ENCODE measurements at regions not wholly inside any gene's neighbourhood (a gene's known extent, or its start where the extent isn't known, plus 50 kb on each side); places are given as distances from the start of the nearest gene placed in this dataset.
"Not testable (repeated sequence)": the region's sequence is repeated elsewhere in the genome, so short reads cannot be mapped to it uniquely, and the experiment has no call there.

DNA sequence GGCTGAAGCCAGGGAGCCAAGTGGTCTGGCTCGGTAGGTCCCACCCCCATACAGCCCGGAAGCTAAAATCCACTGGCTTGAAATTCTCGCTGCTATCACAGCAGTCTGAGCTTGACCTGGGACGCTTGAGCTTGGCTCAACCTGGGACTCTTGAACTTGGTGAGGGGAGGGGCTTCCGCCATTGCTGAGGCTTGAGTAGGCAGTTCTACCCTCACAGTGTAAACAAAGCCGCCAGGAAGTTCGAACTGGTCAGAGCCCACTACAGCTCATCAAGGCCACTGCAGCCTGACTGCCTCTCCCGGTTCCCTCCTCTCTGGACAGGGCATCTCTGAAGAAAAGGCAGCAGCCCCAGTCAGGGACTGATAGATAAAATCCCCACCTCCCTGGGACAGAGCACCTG, 1337.7 kb downstream of the HACE1 start:
- Histone ChIP-seq H3K27ac (ENCODE audit: low read depth in 1 of 2, low read length in 1 of 2) (no peak overlapping the region), H3K27me3 (ENCODE audit: control insufficient read depth in 2 of 2, insufficient read depth in 1 of 2, low read length in 1 of 2) (no peaks in the 10 kb centered on the region), H3K4me3 (ENCODE audit: low read length in 2 of 2) (no peak overlapping the region), H3K9me3 (ENCODE audit: control insufficient read depth in 2 of 2, insufficient read depth in 1 of 2, low read length in 1 of 2) (peaks cover 0 to 13% of the 10 kb centered on the region in 2 donors), H3K36me3 (ENCODE audit: control insufficient read depth in 2 of 2, insufficient read depth in 2 of 2, low read length in 1 of 2) (no peaks in the 10 kb centered on the region), H3K4me1 (ENCODE audit: control insufficient read depth in 2 of 2, insufficient read depth in 2 of 2, low read length in 2 of 2) (no peaks in the 10 kb centered on the region)
- DNase-seq (ENCODE audit: low read depth in 6 of 9, low spot score in 9 of 9), result no peak
- 91% methylated on average over 8 of the region's 8 CpGs for WGBS

GRCh38 chr6:103516336-103516735, 1343.4 kb downstream of the HACE1 start:
- no peak overlapping the region for H3K27ac ChIP-seq (ENCODE audit: low read depth in 1 of 2, low read length in 1 of 2)
- no peak for DNase-seq (ENCODE audit: low read depth in 6 of 9, low spot score in 9 of 9)
- 71% methylated on average over 3 of the region's 3 CpGs for WGBS

DNA sequence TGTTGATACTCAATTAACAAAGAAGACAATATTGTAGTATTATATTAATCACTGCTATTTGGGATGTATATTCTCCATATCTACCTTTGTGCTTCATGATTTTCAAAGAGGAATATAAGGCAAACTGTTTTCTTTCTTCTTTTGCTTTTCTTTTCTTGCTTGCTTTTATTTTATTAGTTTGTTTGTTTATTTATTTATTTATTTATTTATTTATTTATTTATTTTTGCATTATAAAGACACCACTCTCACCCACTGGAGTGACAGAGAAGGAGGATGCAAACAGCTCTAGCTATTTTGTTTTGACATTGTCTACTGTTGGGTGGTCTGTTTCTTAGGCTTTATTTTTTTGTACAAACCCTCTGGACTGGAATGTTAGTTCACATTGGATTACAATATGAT, 1352.7 kb downstream of the HACE1 start:
- no peaks in the 10 kb centered on the region for H3K9me3 ChIP-seq (ENCODE audit: control insufficient read depth in 2 of 2, insufficient read depth in 1 of 2, low read length in 1 of 2)
- no peak overlapping the region for H3K4me3 ChIP-seq (ENCODE audit: low read length in 2 of 2)
- H3K27ac ChIP-seq (ENCODE audit: low read depth in 1 of 2, low read length in 1 of 2), result no peak overlapping the region
- H3K27me3 ChIP-seq (ENCODE audit: control insufficient read depth in 2 of 2, insufficient read depth in 1 of 2, low read length in 1 of 2), result no peaks in the 10 kb centered on the region
- H3K4me1 ChIP-seq (ENCODE audit: control insufficient read depth in 2 of 2, insufficient read depth in 2 of 2, low read length in 2 of 2), result no peaks in the 10 kb centered on the region
- no peak for DNase-seq (ENCODE audit: low read depth in 6 of 9, low spot score in 9 of 9)
- no peaks in the 10 kb centered on the region for H3K36me3 ChIP-seq (ENCODE audit: control insufficient read depth in 2 of 2, insufficient read depth in 2 of 2, low read length in 1 of 2)

More at GRCh38 chr6:103516336-103516735, 1343.4 kb downstream of the HACE1 start:
- Histone ChIP-seq H3K4me3 (ENCODE audit: low read length in 2 of 2) (no peak overlapping the region), H3K27me3 (ENCODE audit: control insufficient read depth in 2 of 2, insufficient read depth in 1 of 2, low read length in 1 of 2) (no peaks in the 10 kb centered on the region), H3K4me1 (ENCODE audit: control insufficient read depth in 2 of 2, insufficient read depth in 2 of 2, low read length in 2 of 2) (no peaks in the 10 kb centered on the region), H3K9me3 (ENCODE audit: control insufficient read depth in 2 of 2, insufficient read depth in 1 of 2, low read length in 1 of 2) (peaks cover 0 to under 1% of the 10 kb centered on the region in 2 donors), H3K36me3 (ENCODE audit: control insufficient read depth in 2 of 2, insufficient read depth in 2 of 2, low read length in 1 of 2) (no peaks in the 10 kb centered on the region)

- Histone ChIP-seq H3K4me1 (ENCODE audit: control insufficient read depth in 2 of 2, insufficient read depth in 2 of 2, low read length in 2 of 2) (no peaks in the 10 kb centered on the region), H3K9me3 (ENCODE audit: control insufficient read depth in 2 of 2, insufficient read depth in 1 of 2, low read length in 1 of 2) (no peaks in the 10 kb centered on the region), H3K36me3 (ENCODE audit: control insufficient read depth in 2 of 2, insufficient read depth in 2 of 2, low read length in 1 of 2) (no peaks in the 10 kb centered on the region), H3K27ac (ENCODE audit: low read depth in 1 of 2, low read length in 1 of 2) (no peak overlapping the region), H3K27me3 (ENCODE audit: control insufficient read depth in 2 of 2, insufficient read depth in 1 of 2, low read length in 1 of 2) (no peaks in the 10 kb centered on the region), H3K4me3 (ENCODE audit: low read length in 2 of 2) (no peak overlapping the region)
- DNase-seq (ENCODE audit: low read depth in 6 of 9, low spot score in 9 of 9), result no peak
- WGBS, result 88% methylated on average over 2 of the region's 2 CpGs
Observed at GRCh38 chr6:103505155-103505518, 1354.6 kb downstream of the HACE1 start.

- Histone ChIP-seq H3K4me3 (ENCODE audit: low read length in 2 of 2) (no peak overlapping the region), H3K27me3 (ENCODE audit: control insufficient read depth in 2 of 2, insufficient read depth in 1 of 2, low read length in 1 of 2) (no peaks in the 10 kb centered on the region), H3K36me3 (ENCODE audit: control insufficient read depth in 2 of 2, insufficient read depth in 2 of 2, low read length in 1 of 2) (no peaks in the 10 kb centered on the region), H3K4me1 (ENCODE audit: control insufficient read depth in 2 of 2, insufficient read depth in 2 of 2, low read length in 2 of 2) (no peaks in the 10 kb centered on the region), H3K27ac (ENCODE audit: low read depth in 1 of 2, low read length in 1 of 2) (no peak overlapping the region), H3K9me3 (ENCODE audit: control insufficient read depth in 2 of 2, insufficient read depth in 1 of 2, low read length in 1 of 2) (no peaks in the 10 kb centered on the region)
- no peak for DNase-seq (ENCODE audit: low read depth in 6 of 9, low spot score in 9 of 9)
- WGBS, result 78% methylated on average over 1 of the region's 1 CpG
Observed at GRCh38 chr6:103504501-103505154, 1355.1 kb downstream of the HACE1 start.

- not testable (repeated sequence) for H3K36me3 ChIP-seq (ENCODE audit: control insufficient read depth in 2 of 2, insufficient read depth in 2 of 2, low read length in 1 of 2); H3K9me3 ChIP-seq (ENCODE audit: control insufficient read depth in 2 of 2, insufficient read depth in 1 of 2, low read length in 1 of 2); H3K27me3 ChIP-seq (ENCODE audit: control insufficient read depth in 2 of 2, insufficient read depth in 1 of 2, low read length in 1 of 2); H3K4me3 ChIP-seq (ENCODE audit: low read length in 2 of 2); DNase-seq (ENCODE audit: low read depth in 6 of 9, low spot score in 9 of 9); H3K27ac ChIP-seq (ENCODE audit: low read depth in 1 of 2, low read length in 1 of 2); H3K4me1 ChIP-seq (ENCODE audit: control insufficient read depth in 2 of 2, insufficient read depth in 2 of 2, low read length in 2 of 2)
- 97% methylated on average over 11 of the region's 11 CpGs for WGBS
Observed at GRCh38 chr6:103496588-103496987, 1363.1 kb downstream of the HACE1 start.

- no peak for DNase-seq (ENCODE audit: low read depth in 6 of 9, low spot score in 9 of 9)
- H3K9me3 ChIP-seq (ENCODE audit: control insufficient read depth in 2 of 2, insufficient read depth in 1 of 2, low read length in 1 of 2), result peaks cover 0 to 6% of the 10 kb centered on the region in 2 donors
- H3K4me1 ChIP-seq (ENCODE audit: control insufficient read depth in 2 of 2, insufficient read depth in 2 of 2, low read length in 2 of 2), result no peaks in the 10 kb centered on the region
- no peaks in the 10 kb centered on the region for H3K36me3 ChIP-seq (ENCODE audit: control insufficient read depth in 2 of 2, insufficient read depth in 2 of 2, low read length in 1 of 2)
- 73% methylated on average over 3 of the region's 3 CpGs for WGBS
- H3K27me3 ChIP-seq (ENCODE audit: control insufficient read depth in 2 of 2, insufficient read depth in 1 of 2, low read length in 1 of 2), result no peaks in the 10 kb centered on the region
- H3K4me3 ChIP-seq (ENCODE audit: low read length in 2 of 2), result no peak overlapping the region
- H3K27ac ChIP-seq (ENCODE audit: low read depth in 1 of 2, low read length in 1 of 2), result no peak overlapping the region
Observed at GRCh38 chr6:103456652-103457051, 1403.1 kb downstream of the HACE1 start.

- H3K27ac ChIP-seq (ENCODE audit: low read depth in 1 of 2, low read length in 1 of 2), result no peak overlapping the region
- no peaks in the 10 kb centered on the region for H3K36me3 ChIP-seq (ENCODE audit: control insufficient read depth in 2 of 2, insufficient read depth in 2 of 2, low read length in 1 of 2)
- H3K4me3 ChIP-seq (ENCODE audit: low read length in 2 of 2), result no peak overlapping the region
- WGBS, result 98% methylated on average over 1 of the region's 1 CpG
- H3K9me3 ChIP-seq (ENCODE audit: control insufficient read depth in 2 of 2, insufficient read depth in 1 of 2, low read length in 1 of 2), result peaks cover 0 to 6% of the 10 kb centered on the region in 2 donors
- DNase-seq (ENCODE audit: low read depth in 6 of 9, low spot score in 9 of 9), result no peak
- no peaks in the 10 kb centered on the region for H3K27me3 ChIP-seq (ENCODE audit: control insufficient read depth in 2 of 2, insufficient read depth in 1 of 2, low read length in 1 of 2)
- no peaks in the 10 kb centered on the region for H3K4me1 ChIP-seq (ENCODE audit: control insufficient read depth in 2 of 2, insufficient read depth in 2 of 2, low read length in 2 of 2)
Observed at GRCh38 chr6:103455275-103455674, 1404.4 kb downstream of the HACE1 start.

- H3K4me3 ChIP-seq (ENCODE audit: low read length in 2 of 2), result no peak overlapping the region
- H3K9me3 ChIP-seq (ENCODE audit: control insufficient read depth in 2 of 2, insufficient read depth in 1 of 2, low read length in 1 of 2), result no peaks in the 10 kb centered on the region
- H3K4me1 ChIP-seq (ENCODE audit: control insufficient read depth in 2 of 2, insufficient read depth in 2 of 2, low read length in 2 of 2), result no peaks in the 10 kb centered on the region
- no peak overlapping the region for H3K27ac ChIP-seq (ENCODE audit: low read depth in 1 of 2, low read length in 1 of 2)
- no peaks in the 10 kb centered on the region for H3K27me3 ChIP-seq (ENCODE audit: control insufficient read depth in 2 of 2, insufficient read depth in 1 of 2, low read length in 1 of 2)
- no peaks in the 10 kb centered on the region for H3K36me3 ChIP-seq (ENCODE audit: control insufficient read depth in 2 of 2, insufficient read depth in 2 of 2, low read length in 1 of 2)
- WGBS, result 90% methylated on average over 1 of the region's 1 CpG
- no peak for DNase-seq (ENCODE audit: low read depth in 6 of 9, low spot score in 9 of 9)
Observed at GRCh38 chr6:103409475-103409874, 1450.2 kb downstream of the HACE1 start.

DNA sequence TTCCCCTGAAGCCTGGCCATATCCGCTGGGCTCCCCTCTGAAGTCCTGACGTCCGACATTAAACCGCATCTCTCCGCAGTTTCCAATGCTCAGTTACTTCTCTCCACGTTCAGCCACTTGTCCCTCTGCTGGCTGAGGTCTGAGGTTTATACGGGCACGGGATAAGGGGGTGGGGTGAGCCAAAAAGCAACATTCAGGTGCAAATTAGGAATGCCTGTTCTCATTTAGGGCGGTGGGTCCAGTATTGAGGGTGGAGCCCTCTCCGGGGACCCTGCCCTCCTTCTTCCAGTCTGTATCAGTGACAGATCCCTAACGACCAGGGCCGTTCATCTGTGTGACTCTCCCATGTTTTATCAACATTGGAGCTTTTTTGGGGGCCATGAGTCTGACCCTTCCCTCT, 1454.4 kb downstream of the HACE1 start:
- WGBS, result 79% methylated on average over 12 of the region's 12 CpGs

More for the DNA sequence above, 1454.4 kb downstream of the HACE1 start:
- H3K27me3 ChIP-seq (ENCODE audit: control insufficient read depth in 2 of 2, insufficient read depth in 1 of 2, low read length in 1 of 2), result no peaks in the 10 kb centered on the region
- H3K4me1 ChIP-seq (ENCODE audit: control insufficient read depth in 2 of 2, insufficient read depth in 2 of 2, low read length in 2 of 2), result no peaks in the 10 kb centered on the region
- no peak overlapping the region for H3K27ac ChIP-seq (ENCODE audit: low read depth in 1 of 2, low read length in 1 of 2)
- no peaks in the 10 kb centered on the region for H3K36me3 ChIP-seq (ENCODE audit: control insufficient read depth in 2 of 2, insufficient read depth in 2 of 2, low read length in 1 of 2)
- DNase-seq (ENCODE audit: low read depth in 6 of 9, low spot score in 9 of 9), result no peak
- no peaks in the 10 kb centered on the region for H3K9me3 ChIP-seq (ENCODE audit: control insufficient read depth in 2 of 2, insufficient read depth in 1 of 2, low read length in 1 of 2)
- no peak overlapping the region for H3K4me3 ChIP-seq (ENCODE audit: low read length in 2 of 2)
